ENCODE measurements at regions not wholly inside any gene's neighbourhood (a gene's known extent, or its start where the extent isn't known, plus 50 kb on each side); places are given as distances from the start of the nearest gene placed in this dataset.

GRCh38 chr7:17485904-17486303, 187.5 kb downstream of the AHR start:
- no peak for DNase-seq

- no peak for DNase-seq
Measured at GRCh38 chr7:17486835-17487234, 188.4 kb downstream of the AHR start.

DNA sequence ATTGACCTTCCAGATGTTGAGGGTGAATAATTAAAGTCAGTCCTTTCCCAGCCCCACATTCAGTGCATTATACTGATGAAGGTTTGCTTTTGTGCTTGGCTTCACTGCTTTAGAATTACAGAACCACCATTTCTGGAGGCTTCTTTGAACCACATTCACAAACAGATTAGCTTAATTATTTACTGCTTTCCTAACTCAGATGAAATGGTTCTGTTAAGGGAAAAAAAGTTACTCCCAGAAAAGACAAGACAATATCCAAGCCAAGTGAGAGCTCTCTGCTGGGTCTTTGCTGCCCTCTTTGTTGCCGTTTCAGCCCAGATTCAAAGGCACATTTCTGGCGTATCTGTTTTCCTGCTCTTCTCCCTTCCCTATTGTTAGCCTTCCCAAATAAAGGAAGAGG, 188.9 kb downstream of the AHR start:
- no peak for DNase-seq

DNA sequence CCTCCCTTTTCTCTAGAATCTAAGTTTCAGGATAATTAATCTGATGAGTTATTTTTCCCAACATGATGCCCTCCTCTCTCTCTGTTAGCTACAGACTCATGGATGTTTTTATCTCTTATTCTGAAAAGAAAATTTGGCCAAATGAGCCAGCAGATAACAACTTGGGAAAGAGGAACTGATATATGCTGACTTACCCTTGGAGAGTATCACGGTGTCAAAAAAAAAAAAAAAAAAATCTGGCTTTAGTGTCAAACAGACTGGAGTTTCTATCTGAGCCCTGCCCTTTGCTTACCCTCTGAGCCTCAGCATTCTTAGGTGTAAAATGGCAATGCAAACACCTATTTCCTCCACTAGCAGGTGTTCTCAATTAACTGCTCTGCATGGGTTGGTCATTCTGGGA, 190.4 kb downstream of the AHR start:
- no peak for DNase-seq

- DNase-seq: no peak
Measured at GRCh38 chr7:17489961-17490360, 191.5 kb downstream of the AHR start.

GRCh38 chr7:17490825-17491224, 192.4 kb downstream of the AHR start:
- no peak for DNase-seq

DNA sequence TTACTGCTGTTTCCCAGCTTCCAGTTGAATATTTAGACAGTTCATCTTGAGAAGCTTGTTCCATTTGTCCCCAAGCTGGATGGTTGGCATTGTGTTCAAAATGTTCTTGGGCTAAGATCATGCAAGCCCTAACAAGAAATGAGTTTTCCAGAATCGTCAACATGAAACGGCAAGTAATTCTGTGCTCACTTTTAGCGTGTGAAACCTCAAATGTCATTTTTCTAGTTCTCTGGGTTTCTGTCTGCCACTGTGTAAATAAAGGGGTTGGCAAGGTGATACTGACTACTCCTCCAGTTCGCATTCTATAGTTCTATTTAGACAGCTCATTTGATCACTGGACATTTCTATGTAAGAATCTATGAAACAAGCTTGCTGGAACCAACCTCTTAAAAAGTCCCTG, 194.0 kb downstream of the AHR start:
- no peak for DNase-seq

DNA sequence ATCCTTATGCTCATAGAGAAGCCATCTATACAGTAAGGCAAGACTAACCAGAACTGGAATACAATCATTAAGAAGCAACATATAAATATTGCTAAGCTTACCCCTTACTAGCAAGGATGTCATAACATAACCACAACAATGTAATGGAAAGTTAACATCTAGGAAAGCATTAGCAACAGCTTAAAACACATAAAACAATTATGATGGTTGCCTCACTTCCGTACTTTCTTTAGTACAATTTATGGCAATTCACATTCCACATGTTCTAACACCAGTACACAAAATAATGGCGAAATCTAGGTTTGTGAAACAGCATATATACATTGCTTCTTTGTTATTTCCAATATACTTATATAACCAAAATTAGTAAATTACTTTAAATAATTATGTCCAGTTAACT, 195.0 kb downstream of the AHR start:
- DNase-seq: no peak

DNA sequence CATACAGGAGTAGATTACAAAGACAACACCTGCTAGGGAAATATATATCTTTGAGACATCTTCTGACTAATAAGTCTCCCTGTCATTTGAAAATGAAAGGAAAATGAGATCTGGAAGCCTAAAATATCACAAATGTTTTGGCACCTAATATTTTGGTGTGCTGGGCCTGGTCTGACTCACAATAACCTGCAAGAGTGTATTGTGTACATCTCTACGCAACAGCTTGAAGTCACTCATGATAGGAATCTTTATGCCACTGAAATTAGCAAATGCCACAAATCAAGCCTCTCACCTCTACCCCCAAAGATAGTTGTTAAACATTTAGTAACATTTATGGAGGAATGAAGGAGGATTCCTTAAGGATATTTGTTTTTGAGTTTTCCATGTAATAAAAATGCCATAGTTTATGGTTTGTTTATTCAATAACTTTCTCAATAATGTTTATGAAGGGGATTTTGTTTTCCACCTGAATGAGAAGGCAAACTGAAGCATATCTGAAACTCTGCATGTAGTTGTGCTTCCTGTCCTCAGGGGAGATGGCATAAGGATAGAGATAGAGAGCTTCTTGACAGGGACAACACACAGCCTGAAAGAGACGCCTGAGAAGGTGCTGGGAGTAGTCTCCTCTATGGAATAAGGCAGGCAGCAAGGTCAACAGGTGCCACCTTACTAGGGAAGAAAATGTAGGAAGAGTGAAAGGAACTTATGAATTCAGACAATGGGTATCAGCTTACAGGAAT, 197.4 kb downstream of the AHR start:
- no peak for DNase-seq

- no peak for DNase-seq
Measured at GRCh38 chr7:17497136-17497535, 198.7 kb downstream of the AHR start.

- no peak for DNase-seq
Measured at GRCh38 chr7:17497549-17498167, 199.2 kb downstream of the AHR start.

DNA sequence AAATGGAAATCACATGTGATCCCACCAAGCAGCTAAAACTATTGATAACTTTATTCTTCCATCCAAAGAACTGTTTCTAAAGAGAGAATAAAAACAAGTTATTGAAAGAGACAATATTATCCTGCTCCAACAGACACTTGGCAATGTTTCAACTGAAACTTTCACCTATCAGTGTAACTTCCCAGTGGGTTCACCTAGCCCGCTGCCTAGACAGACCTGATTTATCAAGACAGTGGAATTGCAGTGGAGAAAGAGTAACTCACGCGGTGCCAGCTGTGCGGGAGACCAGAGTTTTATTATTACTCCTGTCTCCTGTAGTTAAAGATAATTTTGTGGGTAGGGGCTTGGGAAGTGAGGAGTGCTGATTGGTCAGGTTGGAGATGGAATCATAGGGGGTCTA, 199.8 kb downstream of the AHR start:
- no peak for DNase-seq

GRCh38 chr7:17500736-17501135, 202.3 kb downstream of the AHR start:
- DNase-seq: no peak

DNA sequence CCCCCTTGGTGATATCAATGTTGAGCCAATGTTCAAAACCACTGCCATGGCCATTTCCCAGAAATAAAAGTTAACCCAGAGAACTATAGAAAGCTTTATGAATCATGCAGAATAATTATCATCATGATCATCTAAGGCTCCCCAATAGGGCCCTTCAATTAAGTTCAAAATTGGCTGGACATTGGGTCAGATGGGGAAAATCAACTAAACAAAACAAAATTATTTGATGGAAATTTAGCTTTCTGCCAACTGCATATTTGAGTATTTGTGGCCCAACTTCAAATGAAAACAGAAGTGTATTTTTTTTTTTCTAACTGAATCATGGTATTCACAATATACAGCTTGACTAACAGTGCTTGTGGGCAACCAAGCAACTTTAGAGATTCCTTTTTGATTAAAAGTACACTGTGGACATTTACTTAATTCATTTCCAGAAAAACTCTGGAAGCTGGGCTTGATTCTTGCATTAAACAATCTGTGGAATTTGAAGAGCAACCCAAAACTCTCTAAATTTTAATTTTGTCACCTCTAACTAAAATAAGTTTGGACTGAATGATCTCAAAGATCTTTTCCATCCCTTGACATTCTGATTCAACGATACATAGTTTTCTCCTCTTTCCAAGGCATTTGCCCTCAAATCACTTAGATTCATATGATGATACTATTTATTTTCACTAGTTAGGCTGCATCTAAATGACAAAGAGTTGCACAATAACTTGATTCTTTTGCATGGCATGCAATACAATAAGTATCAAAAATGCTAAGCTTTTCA, 203.2 kb downstream of the AHR start:
- DNase-seq: no peak

DNA sequence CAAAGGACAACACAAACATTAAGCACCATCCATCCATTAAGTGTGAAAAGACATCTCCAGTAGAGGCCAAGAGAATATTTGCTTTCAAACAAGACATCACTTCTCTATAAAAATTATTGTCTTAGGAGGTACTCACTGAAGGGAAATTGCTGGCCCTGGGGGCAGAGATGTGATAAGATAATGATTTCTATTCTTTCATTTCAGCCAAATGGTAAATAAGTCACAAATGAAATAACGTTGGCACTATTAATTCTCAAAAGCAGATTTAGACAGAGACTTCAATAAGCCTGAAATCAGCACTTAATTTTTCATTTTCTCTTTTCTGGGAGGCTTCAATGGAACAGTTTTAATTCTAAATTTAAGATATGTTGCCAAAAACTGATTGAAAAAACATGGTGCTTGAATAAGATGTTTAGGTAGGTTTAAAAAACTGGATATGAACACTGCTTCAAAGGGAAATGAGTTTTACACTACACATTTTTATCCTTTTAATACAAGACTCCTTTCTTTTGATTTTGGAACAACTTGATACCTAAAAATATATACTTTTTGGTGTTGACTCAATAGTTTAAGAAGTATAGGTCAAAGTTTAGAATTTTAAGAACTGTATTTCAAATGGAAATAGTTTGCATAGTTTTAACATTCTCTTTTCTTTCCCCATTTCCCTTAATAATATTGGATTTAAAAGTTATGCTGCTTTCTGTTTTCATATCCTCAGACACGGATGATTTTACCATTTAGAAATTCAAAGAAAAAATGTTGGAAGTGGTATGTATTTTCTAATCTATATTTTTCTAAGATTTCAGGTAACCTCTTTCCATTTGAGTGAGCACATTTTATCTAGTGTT, 204.0 kb downstream of the AHR start:
- DNase-seq: no peak

DNA sequence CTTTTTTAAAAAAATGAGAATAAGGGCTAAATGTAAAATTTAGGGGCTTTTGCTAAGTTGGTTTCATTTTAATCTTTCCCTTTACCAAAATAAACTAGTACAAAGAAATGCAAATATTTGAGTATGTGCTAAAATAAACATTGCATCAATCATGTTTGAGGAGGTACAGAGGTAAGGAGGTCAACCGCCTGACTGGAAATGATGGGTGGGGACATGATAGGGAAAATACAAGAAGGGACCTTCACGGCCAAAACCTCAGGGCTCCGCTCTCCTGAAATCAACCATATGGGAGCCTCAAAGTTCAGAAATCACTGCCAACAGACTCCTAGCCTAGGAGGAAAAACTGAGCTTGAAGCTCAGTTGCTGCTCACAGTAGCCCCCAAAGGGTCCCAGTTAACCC, 207.6 kb downstream of the AHR start:
- DNase-seq: no peak

DNA sequence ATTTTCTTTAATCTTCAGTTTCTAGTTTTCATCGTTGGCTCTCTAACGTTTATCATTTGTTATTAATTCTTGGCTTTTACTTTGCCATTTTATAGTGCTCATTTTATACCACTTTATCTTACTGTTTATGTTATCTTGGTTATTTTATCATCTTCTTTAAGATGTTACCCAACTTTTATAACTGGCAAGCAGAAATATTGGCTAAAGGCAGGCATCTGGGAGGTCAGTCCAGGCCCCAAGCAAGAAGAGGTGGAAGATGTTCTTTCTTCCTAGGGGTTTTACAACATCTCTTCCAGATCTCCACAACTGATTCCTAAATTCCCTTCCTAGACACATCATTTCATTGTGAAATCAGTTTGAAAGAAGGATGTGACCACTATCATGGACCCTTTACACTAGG, 208.1 kb downstream of the AHR start:
- no peak for DNase-seq

- DNase-seq: no peak
Measured at GRCh38 chr7:17507717-17508116, 209.3 kb downstream of the AHR start.

GRCh38 chr7:17512181-17512675, 213.8 kb downstream of the AHR start:
- DNase-seq: no peak

DNA sequence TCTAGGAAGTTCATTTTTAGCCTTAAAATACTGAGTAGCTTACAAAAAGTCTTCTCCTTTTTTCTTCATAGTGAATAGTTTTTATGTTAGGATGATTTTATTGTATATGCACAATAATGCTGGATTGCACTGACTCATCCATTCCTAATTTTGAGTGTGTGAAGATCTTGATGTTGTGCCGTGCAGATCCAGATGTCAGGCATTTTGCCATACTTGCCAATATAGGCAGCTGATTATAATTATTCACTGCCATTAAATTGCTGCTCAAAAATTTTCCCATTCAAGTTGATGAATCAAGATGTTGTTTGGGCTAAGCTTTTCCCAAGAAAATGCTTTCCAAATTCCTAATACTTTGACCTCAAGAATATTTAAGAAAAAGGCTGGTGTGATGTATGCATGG, 218.3 kb downstream of the AHR start:
- no peak for DNase-seq

DNA sequence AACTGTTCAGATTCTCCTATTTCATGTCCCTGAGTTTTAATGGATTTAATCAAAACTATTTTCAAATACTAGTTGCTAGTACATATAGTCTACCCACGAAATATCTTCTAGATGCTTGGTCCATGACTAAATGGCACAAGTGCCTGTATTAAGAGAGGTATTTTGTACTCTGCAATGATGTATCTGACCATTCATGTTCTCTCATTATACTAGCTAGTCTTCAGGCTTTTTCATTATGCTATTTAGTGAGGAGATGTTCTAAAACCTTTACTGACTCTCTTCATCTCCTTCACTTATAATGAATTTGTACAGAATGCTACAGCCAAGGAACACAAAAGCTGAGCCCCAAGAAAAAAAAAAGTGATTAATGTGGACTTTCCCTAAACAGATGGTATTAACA, 222.5 kb downstream of the AHR start:
- no peak for DNase-seq

GRCh38 chr7:17521437-17521836, 223.0 kb downstream of the AHR start:
- DNase-seq: no peak
